ENCODE measurements at regions not wholly inside any gene's neighbourhood (a gene's known extent, or its start where the extent isn't known, plus 50 kb on each side); places are given as distances from the start of the nearest gene placed in this dataset.

- no peak for DNase-seq
Observed at GRCh38 chr11:121898903-121899302, 217.1 kb downstream of the BLID start.

- no peak for DNase-seq
Observed at GRCh38 chr11:121895919-121896318, 220.1 kb downstream of the BLID start.

- no peak for DNase-seq
Observed at GRCh38 chr11:121894581-121894980, 221.4 kb downstream of the BLID start.

- DNase-seq: no peak
Observed at GRCh38 chr11:121892863-121893262, 223.2 kb downstream of the BLID start.

- DNase-seq: peak; percentile 9
Observed at GRCh38 chr11:121892131-121892681, 223.8 kb downstream of the BLID start.

- DNase-seq: no peak
Observed at GRCh38 chr11:121890946-121891515, 225.0 kb downstream of the BLID start.

- DNase-seq: no peak
Observed at GRCh38 chr11:121890377-121890776, 225.6 kb downstream of the BLID start.

GRCh38 chr11:121889931-121890330 is 226.1 kb downstream of the BLID start:
- DNase-seq: no peak

- no peak for DNase-seq
Observed at GRCh38 chr11:121889186-121889585, 226.8 kb downstream of the BLID start.

- no peak for DNase-seq
Observed at GRCh38 chr11:121887976-121888557, 227.9 kb downstream of the BLID start.

- no peak for DNase-seq
Observed at GRCh38 chr11:121887569-121887968, 228.4 kb downstream of the BLID start.

GRCh38 chr11:121886996-121887395 is 229.0 kb downstream of the BLID start:
- DNase-seq: peak; percentile 65

GRCh38 chr11:121886005-121886734 is 229.8 kb downstream of the BLID start:
- DNase-seq: peak; percentile 37

- DNase-seq: no peak
Observed at GRCh38 chr11:121884626-121885025, 231.4 kb downstream of the BLID start.

- no peak for DNase-seq
Observed at GRCh38 chr11:121881806-121882205, 234.2 kb downstream of the BLID start.

GRCh38 chr11:121877152-121877551 is 238.9 kb downstream of the BLID start:
- no peak for DNase-seq

- no peak for DNase-seq
Observed at GRCh38 chr11:121873766-121874165, 242.2 kb downstream of the BLID start.

GRCh38 chr11:121872356-121872755 is 243.7 kb downstream of the BLID start:
- DNase-seq: no peak

GRCh38 chr11:121870206-121871045 is 245.6 kb downstream of the BLID start:
- no peak for DNase-seq

GRCh38 chr11:121869478-121869877 is 246.5 kb downstream of the BLID start:
- no peak for DNase-seq

GRCh38 chr11:121866754-121867153 is 249.3 kb downstream of the BLID start:
- DNase-seq: no peak

GRCh38 chr11:121864660-121865059 is 251.4 kb downstream of the BLID start:
- no peak for DNase-seq

GRCh38 chr11:121863126-121863525 is 252.9 kb downstream of the BLID start:
- DNase-seq: no peak

Measured in NCI-H82 (cell line).